ENCODE measurements at regions not wholly inside any gene's neighbourhood (a gene's known extent, or its start where the extent isn't known, plus 50 kb on each side); places are given as distances from the start of the nearest gene placed in this dataset.
A peak's percentile ranks its signal among the peaks of the same experiment; 100 is the strongest.

GRCh38 chr15:77710637-77711036, 77.9 kb upstream of the LINGO1 start:
- Histone ChIP-seq H3K4me3 (no peak overlapping the region), H3K9me3 (replicated peaks) (no peaks in the 10 kb centered on the region), H3K4me1 (replicated peaks) (no peaks in the 10 kb centered on the region), H3K27ac (no peak overlapping the region), H3K27me3 (replicated peaks) (peaks cover 19% of the 10 kb centered on the region), H3K36me3 (no peaks in the 10 kb centered on the region)
- no peak for DNase-seq (ENCODE audit: low read depth in 1 of 2, low spot score in 2 of 2)

- no peaks in the 10 kb centered on the region for H3K4me1 ChIP-seq (replicated peaks)
- H3K36me3 ChIP-seq: no peaks in the 10 kb centered on the region
- no peak overlapping the region for H3K27ac ChIP-seq
- H3K9me3 ChIP-seq (replicated peaks): no peaks in the 10 kb centered on the region
- no peak for DNase-seq (ENCODE audit: low read depth in 1 of 2, low spot score in 2 of 2)
- no peak overlapping the region for H3K4me3 ChIP-seq
- H3K27me3 ChIP-seq (replicated peaks): peaks cover 19% of the 10 kb centered on the region
These were observed 77.5 kb upstream of the LINGO1 start for GRCh38 chr15:77710206-77710605.

GRCh38 chr15:77709135-77709886, 76.6 kb upstream of the LINGO1 start:
- Histone ChIP-seq H3K27ac (no peak overlapping the region), H3K27me3 (replicated peaks) (peaks cover 16% of the 10 kb centered on the region), H3K36me3 (no peaks in the 10 kb centered on the region), H3K9me3 (replicated peaks) (no peaks in the 10 kb centered on the region), H3K4me1 (replicated peaks) (no peaks in the 10 kb centered on the region), H3K4me3 (no peak overlapping the region)
- no peak for DNase-seq (ENCODE audit: low read depth in 1 of 2, low spot score in 2 of 2)

GRCh38 chr15:77706482-77707244, 74.0 kb upstream of the LINGO1 start:
- no peaks in the 10 kb centered on the region for H3K4me1 ChIP-seq (replicated peaks)
- H3K27ac ChIP-seq: no peak overlapping the region
- H3K36me3 ChIP-seq: no peaks in the 10 kb centered on the region
- peaks cover 15% of the 10 kb centered on the region; the same call in 1 of the 2 replicates for H3K27me3 ChIP-seq (replicated peaks)
- no peaks in the 10 kb centered on the region for H3K9me3 ChIP-seq (replicated peaks)
- DNase-seq (ENCODE audit: low read depth in 1 of 2, low spot score in 2 of 2): no peak
- no peak overlapping the region for H3K4me3 ChIP-seq

- peak in 1 of 2 experiments; percentile 5 for DNase-seq (ENCODE audit: low read depth in 1 of 2, low spot score in 2 of 2)
- H3K27me3 ChIP-seq (replicated peaks): no peaks in the 10 kb centered on the region
These were observed 69.7 kb upstream of the LINGO1 start for GRCh38 chr15:77702211-77702957.

GRCh38 chr15:77698481-77698880, 65.8 kb upstream of the LINGO1 start:
- Histone ChIP-seq H3K9me3 (replicated peaks) (no peaks in the 10 kb centered on the region), H3K4me3 (no peak overlapping the region), H3K36me3 (no peaks in the 10 kb centered on the region), H3K27me3 (replicated peaks) (peaks cover 17% of the 10 kb centered on the region), H3K27ac (no peak overlapping the region), H3K4me1 (replicated peaks) (no peaks in the 10 kb centered on the region)
- DNase-seq (ENCODE audit: low read depth in 1 of 2, low spot score in 2 of 2): no peak

More at GRCh38 chr15:77702211-77702957, 69.7 kb upstream of the LINGO1 start:
- Histone ChIP-seq H3K27ac (no peak overlapping the region), H3K9me3 (replicated peaks) (no peaks in the 10 kb centered on the region), H3K4me3 (no peak overlapping the region), H3K4me1 (replicated peaks) (no peaks in the 10 kb centered on the region), H3K36me3 (no peaks in the 10 kb centered on the region)

- Histone ChIP-seq H3K27me3 (replicated peaks) (peaks cover 21% of the 10 kb centered on the region), H3K27ac (no peak overlapping the region), H3K9me3 (replicated peaks) (no peaks in the 10 kb centered on the region), H3K4me1 (replicated peaks) (no peaks in the 10 kb centered on the region), H3K4me3 (no peak overlapping the region), H3K36me3 (no peaks in the 10 kb centered on the region)
- DNase-seq (ENCODE audit: low read depth in 1 of 2, low spot score in 2 of 2): no peak
These were observed 65.2 kb upstream of the LINGO1 start for GRCh38 chr15:77697893-77698292.

GRCh38 chr15:77696871-77697270, 64.2 kb upstream of the LINGO1 start:
- H3K27me3 ChIP-seq (replicated peaks): peaks cover 25% of the 10 kb centered on the region

GRCh38 chr15:77695961-77696582, 63.4 kb upstream of the LINGO1 start:
- Histone ChIP-seq H3K36me3 (no peaks in the 10 kb centered on the region), H3K4me3 (no peak overlapping the region), H3K9me3 (replicated peaks) (no peaks in the 10 kb centered on the region), H3K27ac (no peak overlapping the region), H3K4me1 (replicated peaks) (no peaks in the 10 kb centered on the region), H3K27me3 (replicated peaks) (peaks cover 30% of the 10 kb centered on the region)
- no peak for DNase-seq (ENCODE audit: low read depth in 1 of 2, low spot score in 2 of 2)

More at GRCh38 chr15:77696871-77697270, 64.2 kb upstream of the LINGO1 start:
- no peak for DNase-seq (ENCODE audit: low read depth in 1 of 2, low spot score in 2 of 2)
- Histone ChIP-seq H3K27ac (no peak overlapping the region), H3K4me1 (replicated peaks) (no peaks in the 10 kb centered on the region), H3K4me3 (no peak overlapping the region), H3K9me3 (replicated peaks) (no peaks in the 10 kb centered on the region), H3K36me3 (no peaks in the 10 kb centered on the region)

GRCh38 chr15:77695548-77695947, 62.8 kb upstream of the LINGO1 start:
- peaks cover 30% of the 10 kb centered on the region for H3K27me3 ChIP-seq (replicated peaks)
- no peaks in the 10 kb centered on the region for H3K36me3 ChIP-seq
- H3K4me3 ChIP-seq: no peak overlapping the region
- H3K27ac ChIP-seq: no peak overlapping the region
- no peak for DNase-seq (ENCODE audit: low read depth in 1 of 2, low spot score in 2 of 2)
- no peaks in the 10 kb centered on the region for H3K4me1 ChIP-seq (replicated peaks)
- no peaks in the 10 kb centered on the region for H3K9me3 ChIP-seq (replicated peaks)

GRCh38 chr15:77693576-77693975, 60.9 kb upstream of the LINGO1 start:
- no peaks in the 10 kb centered on the region for H3K36me3 ChIP-seq

GRCh38 chr15:77692614-77693013, 59.9 kb upstream of the LINGO1 start:
- Histone ChIP-seq H3K27me3 (replicated peaks) (peaks cover 39% of the 10 kb centered on the region), H3K4me1 (replicated peaks) (no peaks in the 10 kb centered on the region), H3K27ac (no peak overlapping the region), H3K4me3 (no peak overlapping the region), H3K9me3 (replicated peaks) (no peaks in the 10 kb centered on the region), H3K36me3 (no peaks in the 10 kb centered on the region)
- DNase-seq (ENCODE audit: low read depth in 1 of 2, low spot score in 2 of 2): no peak

More at GRCh38 chr15:77693576-77693975, 60.9 kb upstream of the LINGO1 start:
- Histone ChIP-seq H3K4me3 (no peak overlapping the region), H3K27me3 (replicated peaks) (peaks cover 33% of the 10 kb centered on the region), H3K9me3 (replicated peaks) (no peaks in the 10 kb centered on the region), H3K27ac (no peak overlapping the region), H3K4me1 (replicated peaks) (no peaks in the 10 kb centered on the region)
- DNase-seq (ENCODE audit: low read depth in 1 of 2, low spot score in 2 of 2): no peak

GRCh38 chr15:77691607-77692006, 58.9 kb upstream of the LINGO1 start:
- peaks cover 35% of the 10 kb centered on the region for H3K27me3 ChIP-seq (replicated peaks)
- no peak overlapping the region for H3K27ac ChIP-seq
- H3K4me1 ChIP-seq (replicated peaks): no peaks in the 10 kb centered on the region
- H3K9me3 ChIP-seq (replicated peaks): no peaks in the 10 kb centered on the region
- no peak overlapping the region for H3K4me3 ChIP-seq
- H3K36me3 ChIP-seq: no peaks in the 10 kb centered on the region
- DNase-seq (ENCODE audit: low read depth in 1 of 2, low spot score in 2 of 2): no peak
